SK-N-MC (cell line): ENCODE measurements at regions not wholly inside any gene's neighbourhood (a gene's known extent, or its start where the extent isn't known, plus 50 kb on each side); places are given as distances from the start of the nearest gene placed in this dataset.

Experiments
- EZH2 ChIP-seq: fragments of 200-600 bp; sonication (generic); IDR thresholded peaks from one replicate; pipeline ENCODE4 v1.6.1; 2017; ENCODE audit warnings: antibody characterized with exemption
- POLR2AphosphoS5 ChIP-seq: IDR thresholded peaks from 2 replicates; pipeline ENCODE4 v1.6.1; 2012; ENCODE audit warnings: mild to moderate bottlenecking, low read depth, low read length, borderline replicate concordance

DNA sequence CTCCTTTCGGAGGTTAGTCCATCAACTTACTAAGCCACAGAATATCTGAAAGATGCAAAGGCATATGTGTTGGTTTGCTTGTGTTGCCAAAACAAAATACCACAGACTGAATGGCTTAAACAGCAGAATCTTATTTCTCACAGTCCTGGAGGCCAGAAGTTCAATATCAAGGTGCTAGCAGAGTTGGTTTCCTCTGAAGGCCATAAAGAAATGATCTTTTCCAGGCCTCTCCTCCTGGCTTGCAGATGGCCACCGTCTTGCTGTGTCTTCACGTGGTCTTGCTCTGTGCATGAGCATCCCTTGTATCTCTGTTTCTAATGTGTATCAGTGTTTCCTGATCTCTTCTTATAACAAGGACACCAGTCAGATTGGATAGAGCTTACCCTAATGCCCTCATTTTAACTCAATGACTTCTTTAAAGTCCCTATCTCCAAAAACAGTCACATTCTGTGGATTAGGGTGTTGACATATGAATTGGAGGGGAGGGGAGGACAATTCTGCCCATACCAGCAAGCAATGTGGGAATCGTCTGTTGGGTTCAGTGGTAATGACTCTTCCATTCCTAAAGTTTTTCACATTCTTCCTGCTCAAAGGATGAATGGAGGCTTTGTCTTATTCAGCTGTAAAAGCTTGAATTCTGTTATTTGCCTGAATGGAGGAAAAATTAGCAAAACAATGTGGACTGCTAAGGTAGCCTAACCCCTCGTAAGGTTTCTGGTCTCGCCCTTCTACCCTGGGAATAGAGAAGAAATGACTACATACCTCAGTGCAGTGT lies 715.7 kb downstream of the DIAPH3 start:
- no peak for TF ChIP-seq POLR2AphosphoS5
- TF ChIP-seq EZH2: no peak
